DND-41 (cell line): ENCODE measurements at regions not wholly inside any gene's neighbourhood (a gene's known extent, or its start where the extent isn't known, plus 50 kb on each side); places are given as distances from the start of the nearest gene placed in this dataset.

Experiments
- EZH2 ChIP-seq: IDR thresholded peaks from 3 replicates; pipeline ENCODE4 v1.6.1; 2012; ENCODE audit warnings: borderline replicate concordance, low read depth, mild to moderate bottlenecking, moderate library complexity, low read length, inconsistent platforms; ENCODE audit not compliant: severe bottlenecking
- TF ChIP-seq, protein P1 (sequence below): IDR thresholded peaks from 2 replicates; pipeline ENCODE4 v1.5.1; 2012; ENCODE audit warnings: borderline replicate concordance, low read length, moderate library complexity, mild to moderate bottlenecking; ENCODE audit not compliant: poor library complexity, severe bottlenecking; ENCODE audit errors: extremely low read depth

DNA sequence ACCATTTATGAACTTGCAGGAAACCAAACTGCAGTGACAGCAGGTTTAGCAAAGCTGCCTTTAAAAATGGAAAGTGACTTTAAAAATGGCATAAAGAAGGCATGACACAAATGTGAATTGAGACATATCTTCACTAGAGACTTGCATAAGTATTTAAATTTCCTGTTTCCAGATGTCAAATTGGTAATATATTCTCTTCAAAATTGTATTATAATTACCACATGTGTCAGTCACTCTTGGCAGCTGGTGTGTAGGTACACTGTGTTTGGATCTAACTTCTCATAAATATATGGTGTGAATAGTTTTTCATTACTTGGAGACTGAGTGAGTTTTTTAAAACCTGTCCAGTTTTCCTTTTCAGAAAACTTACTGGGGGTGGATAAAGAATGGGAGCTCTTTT lies 636.2 kb upstream of the SGO1 start:
- TF ChIP-seq, protein P1, sequence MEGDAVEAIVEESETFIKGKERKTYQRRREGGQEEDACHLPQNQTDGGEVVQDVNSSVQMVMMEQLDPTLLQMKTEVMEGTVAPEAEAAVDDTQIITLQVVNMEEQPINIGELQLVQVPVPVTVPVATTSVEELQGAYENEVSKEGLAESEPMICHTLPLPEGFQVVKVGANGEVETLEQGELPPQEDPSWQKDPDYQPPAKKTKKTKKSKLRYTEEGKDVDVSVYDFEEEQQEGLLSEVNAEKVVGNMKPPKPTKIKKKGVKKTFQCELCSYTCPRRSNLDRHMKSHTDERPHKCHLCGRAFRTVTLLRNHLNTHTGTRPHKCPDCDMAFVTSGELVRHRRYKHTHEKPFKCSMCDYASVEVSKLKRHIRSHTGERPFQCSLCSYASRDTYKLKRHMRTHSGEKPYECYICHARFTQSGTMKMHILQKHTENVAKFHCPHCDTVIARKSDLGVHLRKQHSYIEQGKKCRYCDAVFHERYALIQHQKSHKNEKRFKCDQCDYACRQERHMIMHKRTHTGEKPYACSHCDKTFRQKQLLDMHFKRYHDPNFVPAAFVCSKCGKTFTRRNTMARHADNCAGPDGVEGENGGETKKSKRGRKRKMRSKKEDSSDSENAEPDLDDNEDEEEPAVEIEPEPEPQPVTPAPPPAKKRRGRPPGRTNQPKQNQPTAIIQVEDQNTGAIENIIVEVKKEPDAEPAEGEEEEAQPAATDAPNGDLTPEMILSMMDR: no peak
- TF ChIP-seq EZH2: no peak
